HCT116 (cell line): ENCODE measurements at regions not wholly inside any gene's neighbourhood (a gene's known extent, or its start where the extent isn't known, plus 50 kb on each side); places are given as distances from the start of the nearest gene placed in this dataset.

Source experiments
- ATAC-seq: fragments of 200-7000 bp; cut with Tn5 transposase; 2 replicates; pipeline ENCODE4 v1.9.1; 2020; ENCODE audit warnings: mild to moderate bottlenecking, moderate library complexity
- BruUV-seq: library from RNA; stranded (reverse); fragments of 400-500 nt; replicated peaks from 2 replicates; lab custom pipeline; 2021; lab: Mats Ljungman, UMichigan
- CTCF ChIA-PET: fragments of 300-600 bp; sonication (Branson Sonifier 250); formaldehyde crosslinking; loops from one replicate; lab custom pipeline; 2021; ENCODE audit warnings: antibody characterized with exemption; lab: Charles Lee
- POLR2A ChIA-PET: fragments of 300-600, 350-600 bp; sonication (Branson Sonifier 250); formaldehyde crosslinking; loops from one replicate; lab custom pipeline; 2021; ENCODE audit warnings: antibody characterized with exemption; lab: Charles Lee
- RAD21 ChIA-PET, 2 experiments: fragments of 300-600 bp; sonication (Branson Sonifier 250); formaldehyde crosslinking; loops; one replicate each; lab custom pipeline; 2023; ENCODE audit warnings: low total read pairs in 2 of 2; ENCODE audit not compliant: uncharacterized antibody in 2 of 2, unreplicated experiment in 2 of 2, low non-redundant PET in 1 of 2; lab: Charles Lee
- DNase-seq: peaks from one replicate; pipeline ENCODE4 v3.0.0-alpha.2; 2010; ENCODE audit warnings: low read depth, low spot score
- H2AFZ ChIP-seq: fragments of 200-600 bp; shearing (Covaris generic), sonication (generic); 2 replicates; pipeline ENCODE4 v1.6.1; 2017; ENCODE audit warnings: low read depth, mixed run types, mixed read lengths, antibody characterized with exemption, low read length; ENCODE audit not compliant: poor library complexity, severe bottlenecking
- H3K27ac ChIP-seq: 2 replicates; pipeline ENCODE4 v1.5.1; 2012; ENCODE audit warnings: low read depth, low read length
- H3K27me3 ChIP-seq: fragments of 200-600 bp; sonication (generic); 2 replicates; pipeline ENCODE4 v1.6.1; 2016; ENCODE audit warnings: mixed run types, low read length, mixed read lengths; ENCODE audit not compliant: insufficient read depth
- H3K36me3 ChIP-seq, 2 experiments: fragments of 200-500 bp in 1 of 2; fragments of 200-600 bp in 1 of 2; sonication (Bioruptor generic) in 1 of 2; sonication (generic) in 1 of 2; 2 replicates each; pipeline versions ENCODE4 v1.5.1 to v1.6.1; 2014 to 2016; ENCODE audit warnings: low read length in 2 of 2, inconsistent platforms in 1 of 2, mixed read lengths in 1 of 2, mixed run types in 1 of 2; ENCODE audit not compliant: insufficient read depth in 2 of 2, control insufficient read depth in 1 of 2
- H3K4me1 ChIP-seq, 2 experiments: fragments of 200-600 bp in 1 of 2; sonication (generic) in 1 of 2; 2 replicates each; pipeline versions ENCODE4 v1.5.1 to v1.6.1; 2012 to 2017; ENCODE audit warnings: low read length in 2 of 2, inconsistent platforms in 1 of 2, mild to moderate bottlenecking in 1 of 2, mixed read lengths in 1 of 2, mixed run types in 1 of 2, moderate library complexity in 1 of 2; ENCODE audit not compliant: insufficient read depth in 2 of 2, control insufficient read depth in 1 of 2
- H3K4me2 ChIP-seq: fragments of 200-600 bp; sonication (generic); 2 replicates; pipeline ENCODE4 v1.6.1; 2017; ENCODE audit warnings: mixed run types, low read length, mixed read lengths
- H3K4me3 ChIP-seq, 2 experiments: fragments of 200-600 bp in 1 of 2; sonication (generic) in 1 of 2; replicated peaks in 1 of 2; 2 replicates each; pipeline ENCODE4 v1.5.1; 2011 to 2016; ENCODE audit warnings: low read length in 2 of 2, control low read depth in 1 of 2, low read depth in 1 of 2, mild to moderate bottlenecking in 1 of 2, mixed read lengths in 1 of 2, mixed run types in 1 of 2
- H3K79me2 ChIP-seq: fragments of 200-600 bp; sonication (generic); 2 replicates; pipeline ENCODE4 v1.6.1; 2017; ENCODE audit warnings: mild to moderate bottlenecking, mixed run types, low read length, moderate library complexity, mixed read lengths; ENCODE audit not compliant: insufficient read depth
- H3K9ac ChIP-seq: fragments of 200-600 bp; sonication (generic); 2 replicates; pipeline ENCODE4 v1.6.1; 2016; ENCODE audit warnings: low read length, mixed read lengths
- H3K9me2 ChIP-seq: fragments of 200-600 bp; sonication (generic), shearing (Covaris generic); 2 replicates; pipeline ENCODE4 v1.6.1; 2017; ENCODE audit warnings: mixed run types, mild to moderate bottlenecking, moderate library complexity; ENCODE audit not compliant: insufficient read depth
- H3K9me3 ChIP-seq, 2 experiments: fragments of 200-500 bp in 1 of 2; fragments of 200-600 bp in 1 of 2; sonication (Bioruptor generic) in 1 of 2; sonication (generic) in 1 of 2; 2 replicates each; pipeline ENCODE4 v1.6.1; 2014 to 2017; ENCODE audit warnings: low read length in 2 of 2, mixed read lengths in 2 of 2, inconsistent platforms in 1 of 2, low read depth in 1 of 2, mild to moderate bottlenecking in 1 of 2, mixed run types in 1 of 2, moderate library complexity in 1 of 2; ENCODE audit not compliant: control insufficient read depth in 1 of 2, insufficient read depth in 1 of 2
- H4K20me1 ChIP-seq: fragments of 200-600 bp; sonication (generic), shearing (Covaris generic); 2 replicates; pipeline ENCODE4 v1.6.1; 2017; ENCODE audit warnings: mixed run types, mild to moderate bottlenecking, moderate library complexity; ENCODE audit not compliant: insufficient read depth
- CBX3 ChIP-seq: IDR thresholded peaks from 2 replicates; pipeline ENCODE4 v1.6.1; 2012; ENCODE audit warnings: low read depth
- CEBPB ChIP-seq: IDR thresholded peaks from 2 replicates; pipeline ENCODE4 v1.6.1; 2012; ENCODE audit warnings: low read depth
- CTCF ChIP-seq, 3 experiments: fragments of 200-600 bp in 1 of 3; sonication (generic) in 1 of 3; IDR thresholded peaks in 2 of 3; conservative IDR thresholded peaks in 1 of 3; 2 replicates each; pipeline ENCODE4 v1.5.1; 2012 to 2017; ENCODE audit warnings: low read depth in 2 of 3, low read length in 2 of 3, antibody characterized with exemption in 1 of 3, borderline replicate concordance in 1 of 3, control low read depth in 1 of 3, mild to moderate bottlenecking in 1 of 3, mixed read lengths in 1 of 3, mixed run types in 1 of 3, moderate library complexity in 1 of 3; ENCODE audit not compliant: insufficient read depth in 1 of 3
- EGR1 ChIP-seq: IDR thresholded peaks from 2 replicates; pipeline ENCODE4 v1.6.1; 2012; ENCODE audit warnings: low read depth
- ELF1 ChIP-seq: IDR thresholded peaks from 2 replicates; pipeline ENCODE4 v1.6.1; 2012; ENCODE audit warnings: low read depth, borderline replicate concordance
- EZH2phosphoT487 ChIP-seq: fragments of 200-600 bp; IDR thresholded peaks from 2 replicates; pipeline ENCODE4 v1.6.1; 2018; ENCODE audit warnings: antibody characterized with exemption, borderline replicate concordance
- FOSL1 ChIP-seq: IDR thresholded peaks from 2 replicates; pipeline ENCODE4 v1.6.1; 2012; ENCODE audit warnings: low read depth
- JUND ChIP-seq: IDR thresholded peaks from 2 replicates; pipeline ENCODE4 v1.6.1; 2012
- MAX ChIP-seq: IDR thresholded peaks from 2 replicates; pipeline ENCODE4 v1.6.1; 2012
- POLR2A ChIP-seq: IDR thresholded peaks from 2 replicates; pipeline ENCODE4 v1.7.0; 2011; ENCODE audit warnings: borderline replicate concordance; ENCODE audit not compliant: insufficient read depth, insufficient read length; ENCODE audit errors: extremely low read depth
- POLR2AphosphoS5 ChIP-seq: IDR thresholded peaks from 2 replicates; pipeline ENCODE4 v1.6.1; 2011; ENCODE audit warnings: mild to moderate bottlenecking, low read depth, low read length, moderate library complexity
- RAD21 ChIP-seq: IDR thresholded peaks from 2 replicates; pipeline ENCODE4 v1.6.1; 2012; ENCODE audit warnings: low read depth, mild to moderate bottlenecking
- SIN3A ChIP-seq: IDR thresholded peaks from 2 replicates; pipeline ENCODE4 v1.6.1; 2012; ENCODE audit warnings: low read depth
- SP1 ChIP-seq: IDR thresholded peaks from 2 replicates; pipeline ENCODE4 v1.6.1; 2012; ENCODE audit warnings: low read depth
- SRF ChIP-seq: IDR thresholded peaks from 2 replicates; pipeline ENCODE4 v1.6.1; 2012; ENCODE audit warnings: low read depth
- YY1 ChIP-seq: IDR thresholded peaks from 2 replicates; pipeline ENCODE4 v1.6.1; 2011; ENCODE audit warnings: low read length, low read depth, moderate library complexity, mild to moderate bottlenecking; ENCODE audit not compliant: insufficient replicate concordance; ENCODE audit errors: extremely low read depth
- ZFX ChIP-seq: fragments of 450-650 bp; IDR thresholded peaks from 2 replicates; pipeline ENCODE4 v1.6.1; 2017
- ZNF274 ChIP-seq: fragments of 200-500 bp; sonication (Bioruptor generic); IDR thresholded peaks from 2 replicates; pipeline ENCODE4 v1.6.1; 2014; ENCODE audit warnings: mild to moderate bottlenecking, low read depth, low read length, inconsistent platforms
- intact Hi-C: fragments of 100-400 bp; cut with micrococcal nuclease; formaldehyde crosslinking; loops from 2 replicates; pipeline ENCODE4 v1.10.0; 2022
- TF ChIP-seq, protein P1 (sequence below): IDR thresholded peaks from 2 replicates; pipeline ENCODE4 v1.6.1; 2011; ENCODE audit warnings: mild to moderate bottlenecking, low read length, moderate library complexity; ENCODE audit not compliant: insufficient replicate concordance; ENCODE audit errors: extremely low read depth
- TF ChIP-seq, protein P2 (sequence below): IDR thresholded peaks from 2 replicates; pipeline ENCODE4 v1.6.1; 2012

DNA sequence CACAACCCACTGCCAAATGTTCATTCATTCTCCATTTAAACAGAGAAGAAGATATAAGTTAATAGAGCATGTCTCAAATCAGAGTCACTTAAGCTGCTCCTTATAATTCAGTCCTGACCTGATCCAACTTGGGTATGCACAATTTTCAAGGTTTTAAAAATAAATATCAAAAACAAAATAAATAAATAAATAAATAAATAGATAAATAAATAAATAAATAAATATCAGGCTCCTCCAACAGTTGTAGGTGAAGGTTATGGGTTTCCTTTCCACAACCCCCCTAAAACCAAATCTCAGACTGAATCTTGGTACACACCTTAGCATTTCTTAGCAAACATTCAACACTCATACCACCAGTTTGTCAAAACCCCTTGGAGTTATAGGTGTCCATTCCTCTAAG is 204.4 kb downstream of the PARM1 start (continued):
- TF ChIP-seq, protein P1, sequence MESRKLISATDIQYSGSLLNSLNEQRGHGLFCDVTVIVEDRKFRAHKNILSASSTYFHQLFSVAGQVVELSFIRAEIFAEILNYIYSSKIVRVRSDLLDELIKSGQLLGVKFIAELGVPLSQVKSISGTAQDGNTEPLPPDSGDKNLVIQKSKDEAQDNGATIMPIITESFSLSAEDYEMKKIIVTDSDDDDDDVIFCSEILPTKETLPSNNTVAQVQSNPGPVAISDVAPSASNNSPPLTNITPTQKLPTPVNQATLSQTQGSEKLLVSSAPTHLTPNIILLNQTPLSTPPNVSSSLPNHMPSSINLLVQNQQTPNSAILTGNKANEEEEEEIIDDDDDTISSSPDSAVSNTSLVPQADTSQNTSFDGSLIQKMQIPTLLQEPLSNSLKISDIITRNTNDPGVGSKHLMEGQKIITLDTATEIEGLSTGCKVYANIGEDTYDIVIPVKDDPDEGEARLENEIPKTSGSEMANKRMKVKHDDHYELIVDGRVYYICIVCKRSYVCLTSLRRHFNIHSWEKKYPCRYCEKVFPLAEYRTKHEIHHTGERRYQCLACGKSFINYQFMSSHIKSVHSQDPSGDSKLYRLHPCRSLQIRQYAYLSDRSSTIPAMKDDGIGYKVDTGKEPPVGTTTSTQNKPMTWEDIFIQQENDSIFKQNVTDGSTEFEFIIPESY, result no peak
- TF ChIP-seq EGR1, result no peak
- TF ChIP-seq YY1, result no peak
- TF ChIP-seq MAX, result no peak
- TF ChIP-seq FOSL1, result no peak
- no peak for TF ChIP-seq ZFX
- no peak for TF ChIP-seq SRF
- TF ChIP-seq JUND, result no peak

DNA sequence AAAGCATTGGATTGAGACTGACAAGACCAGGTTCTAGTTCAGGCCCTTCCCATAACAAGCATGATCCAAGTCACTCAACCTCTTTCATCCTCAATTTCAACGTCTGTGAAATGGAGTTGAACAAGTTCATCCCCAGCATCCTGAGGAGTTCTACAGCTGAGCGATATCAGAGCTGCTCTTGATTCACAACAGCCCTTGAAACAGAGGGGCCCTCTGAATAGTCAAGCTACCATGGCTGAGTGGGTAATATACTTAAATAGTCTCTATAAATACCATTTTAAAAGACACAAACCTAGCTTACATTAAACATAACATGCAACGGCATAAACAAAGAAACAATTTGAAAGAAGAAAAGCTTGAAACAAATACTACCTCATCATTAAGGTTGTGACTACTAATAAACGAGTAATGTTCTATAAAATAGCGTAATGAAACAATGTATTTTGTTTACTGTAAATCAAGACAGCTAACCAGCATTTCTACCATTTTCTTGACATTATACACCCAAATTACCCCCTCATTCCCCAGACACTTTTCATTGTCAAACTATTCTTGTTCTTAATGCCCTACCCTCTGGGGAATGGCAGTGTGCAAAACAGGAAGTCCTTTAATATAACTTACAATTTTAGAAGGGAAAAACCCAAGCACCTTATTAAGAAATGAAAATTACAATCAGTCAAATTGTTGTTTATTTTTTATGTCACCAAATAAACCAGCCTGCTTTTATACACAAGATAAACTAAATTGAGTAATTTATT is 202.3 kb downstream of the PARM1 start:
- RAD21 ChIA-PET, result no interaction called here
- no peaks in the 10 kb centered on the region for H3K36me3 ChIP-seq
- H3K27ac ChIP-seq, result no peak overlapping the region
- no peak overlapping the region for H2AFZ ChIP-seq
- no TSS peak for BruUV-seq
- no peaks in the 10 kb centered on the region for H4K20me1 ChIP-seq
- POLR2A ChIA-PET, result no interaction called here
- DNase-seq (no peak), ATAC-seq (no peak)
- no peaks in the 10 kb centered on the region for H3K27me3 ChIP-seq
- no peaks in the 10 kb centered on the region for H3K9me3 ChIP-seq
- no peak overlapping the region for H3K4me2 ChIP-seq
- H3K9ac ChIP-seq, result no peak overlapping the region
- H3K4me3 ChIP-seq, result no peak overlapping the region
- intact Hi-C loops, result no loop called here
- CTCF ChIA-PET, result no interaction called here
- H3K9me2 ChIP-seq, result no peaks in the 10 kb centered on the region
- H3K4me1 ChIP-seq, result no peaks in the 10 kb centered on the region
- no peaks in the 10 kb centered on the region for H3K79me2 ChIP-seq
- TF ChIP-seq, protein P2, sequence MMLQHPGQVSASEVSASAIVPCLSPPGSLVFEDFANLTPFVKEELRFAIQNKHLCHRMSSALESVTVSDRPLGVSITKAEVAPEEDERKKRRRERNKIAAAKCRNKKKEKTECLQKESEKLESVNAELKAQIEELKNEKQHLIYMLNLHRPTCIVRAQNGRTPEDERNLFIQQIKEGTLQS, result no peak
- no peak for TF ChIP-seq POLR2A
- TF ChIP-seq, protein P1, result no peak
- no peak for TF ChIP-seq FOSL1
- no peak for TF ChIP-seq RAD21
- no peak for TF ChIP-seq EGR1
- no peak for TF ChIP-seq ELF1
- TF ChIP-seq POLR2AphosphoS5, result no peak
- TF ChIP-seq SP1, result no peak
- TF ChIP-seq CBX3, result no peak
- TF ChIP-seq JUND, result no peak
- TF ChIP-seq EZH2phosphoT487, result no peak
- TF ChIP-seq CTCF (IDR thresholded peaks at IDR 0.05 in 2 of 3, conservative IDR thresholded peaks at IDR 0.05 in 1 of 3; ENCODE audit: borderline replicate concordance in 1 of 3, insufficient read depth in 1 of 3, low read depth in 2 of 3, low read length in 2 of 3), result no peak
- no peak for TF ChIP-seq YY1
- TF ChIP-seq SIN3A, result no peak
- no peak for TF ChIP-seq SRF
- no peak for TF ChIP-seq CEBPB
- no peak for TF ChIP-seq ZNF274
